ENCODE measurements at regions not wholly inside any gene's neighbourhood (a gene's known extent, or its start where the extent isn't known, plus 50 kb on each side); places are given as distances from the start of the nearest gene placed in this dataset.

GRCh38 chr1:228852024-228852423, 116.7 kb downstream of the RHOU start:
- TF ChIP-seq, protein P1, sequence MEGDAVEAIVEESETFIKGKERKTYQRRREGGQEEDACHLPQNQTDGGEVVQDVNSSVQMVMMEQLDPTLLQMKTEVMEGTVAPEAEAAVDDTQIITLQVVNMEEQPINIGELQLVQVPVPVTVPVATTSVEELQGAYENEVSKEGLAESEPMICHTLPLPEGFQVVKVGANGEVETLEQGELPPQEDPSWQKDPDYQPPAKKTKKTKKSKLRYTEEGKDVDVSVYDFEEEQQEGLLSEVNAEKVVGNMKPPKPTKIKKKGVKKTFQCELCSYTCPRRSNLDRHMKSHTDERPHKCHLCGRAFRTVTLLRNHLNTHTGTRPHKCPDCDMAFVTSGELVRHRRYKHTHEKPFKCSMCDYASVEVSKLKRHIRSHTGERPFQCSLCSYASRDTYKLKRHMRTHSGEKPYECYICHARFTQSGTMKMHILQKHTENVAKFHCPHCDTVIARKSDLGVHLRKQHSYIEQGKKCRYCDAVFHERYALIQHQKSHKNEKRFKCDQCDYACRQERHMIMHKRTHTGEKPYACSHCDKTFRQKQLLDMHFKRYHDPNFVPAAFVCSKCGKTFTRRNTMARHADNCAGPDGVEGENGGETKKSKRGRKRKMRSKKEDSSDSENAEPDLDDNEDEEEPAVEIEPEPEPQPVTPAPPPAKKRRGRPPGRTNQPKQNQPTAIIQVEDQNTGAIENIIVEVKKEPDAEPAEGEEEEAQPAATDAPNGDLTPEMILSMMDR (conservative IDR thresholded peaks at IDR 0.05; ENCODE audit: low read depth, low read length) = no peak
- TF ChIP-seq EZH2 (IDR thresholded peaks at IDR 0.05; ENCODE audit: borderline replicate concordance, low read depth, low read length, poor library complexity, severe bottlenecking) = no peak
